Hematopoietic multipotent progenitor cell treated with erythropoietin and hydrocortisone succinate and interleukin-3 and kit ligand, for 8 days (in vitro differentiated cells): ENCODE measurements at regions not wholly inside any gene's neighbourhood (a gene's known extent, or its start where the extent isn't known, plus 50 kb on each side); places are given as distances from the start of the nearest gene placed in this dataset.

Experiments used
- DNase-seq: peaks from one replicate; pipeline ENCODE4 v3.0.0-alpha.2; 2015

DNA sequence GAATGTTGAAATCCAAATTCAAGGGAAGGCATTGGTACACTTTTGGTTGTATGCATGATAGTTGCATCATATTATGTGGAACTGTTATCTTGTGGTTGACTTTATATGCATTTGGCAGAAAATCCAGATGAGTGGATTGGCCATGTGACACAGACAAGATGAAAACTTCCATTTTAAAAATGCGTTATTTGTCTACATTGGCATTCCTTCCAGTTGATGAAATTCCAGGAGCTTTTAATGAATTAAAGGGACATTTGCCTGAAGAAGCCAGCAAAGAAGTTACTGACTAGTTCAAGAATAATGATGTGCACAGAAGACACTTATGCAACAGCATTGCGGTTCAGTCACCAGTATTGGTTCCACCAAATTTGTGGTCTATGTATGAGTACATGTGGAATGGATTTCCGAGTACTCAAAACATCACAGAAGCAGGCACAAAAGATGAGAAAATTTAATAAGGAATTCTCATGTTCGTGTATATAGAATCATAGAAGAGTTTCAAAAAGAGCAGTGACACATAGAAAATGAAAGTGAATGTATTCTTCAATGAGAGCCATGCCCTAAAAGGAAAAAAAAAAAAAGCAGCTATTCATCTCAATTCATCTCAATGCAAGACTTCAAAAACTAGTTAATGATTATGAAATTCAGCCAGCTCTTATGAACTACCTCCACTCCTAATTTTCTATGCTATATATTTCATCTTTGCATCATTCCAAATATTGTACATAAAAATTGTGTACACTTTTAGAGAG, 232.1 kb downstream of the RBM43 start:
- DNase-seq: no peak

- DNase-seq: no peak
These were observed 232.9 kb downstream of the RBM43 start for GRCh38 chr2:151028691-151029176.

- DNase-seq: no peak
These were observed 234.5 kb downstream of the RBM43 start for GRCh38 chr2:151027151-151027550.

DNA sequence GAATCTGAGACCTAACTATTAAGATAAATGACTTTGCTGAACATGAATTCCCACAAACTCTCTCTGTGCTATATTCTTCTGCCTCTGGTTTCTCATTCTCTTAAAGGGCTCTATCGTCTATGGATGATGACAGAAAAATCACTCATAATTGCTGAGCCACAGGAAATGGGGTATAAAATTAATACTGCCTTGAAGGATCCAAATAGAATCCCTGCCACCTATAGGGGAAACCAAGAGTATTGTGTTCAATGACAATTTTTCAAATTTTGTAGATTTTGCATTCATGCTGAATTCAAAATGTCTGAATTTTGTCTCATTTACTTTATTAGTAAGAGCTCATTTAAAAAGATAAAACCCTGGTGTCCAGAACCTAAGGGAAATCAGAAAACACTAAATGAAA, 235.8 kb downstream of the RBM43 start:
- no peak for DNase-seq

DNA sequence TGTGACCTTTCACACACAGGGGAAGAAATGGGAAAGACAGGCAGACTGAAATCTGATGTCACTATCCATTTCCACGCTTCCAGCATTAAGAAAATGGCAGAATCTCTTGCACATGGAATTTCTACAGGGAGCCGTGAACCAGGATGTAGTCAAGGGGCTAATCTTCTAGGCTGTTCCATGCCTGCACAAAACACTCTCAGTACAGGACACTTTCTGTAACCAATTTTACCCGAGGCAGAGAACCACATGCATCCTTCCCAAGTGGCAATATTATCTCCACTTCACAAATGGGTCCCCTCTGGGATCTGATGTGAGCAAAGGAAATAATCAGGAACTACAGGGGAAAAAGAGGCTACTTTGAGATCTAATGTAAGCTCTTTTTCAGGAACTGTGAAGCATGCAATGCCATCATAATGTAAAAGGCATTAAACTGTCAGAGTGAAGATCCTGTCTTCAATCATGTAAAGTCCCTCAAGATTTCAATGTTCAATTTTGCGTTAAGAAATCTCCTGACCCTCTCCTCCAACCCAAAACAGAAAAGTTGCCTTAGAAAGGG, 236.9 kb downstream of the RBM43 start:
- DNase-seq: no peak

DNA sequence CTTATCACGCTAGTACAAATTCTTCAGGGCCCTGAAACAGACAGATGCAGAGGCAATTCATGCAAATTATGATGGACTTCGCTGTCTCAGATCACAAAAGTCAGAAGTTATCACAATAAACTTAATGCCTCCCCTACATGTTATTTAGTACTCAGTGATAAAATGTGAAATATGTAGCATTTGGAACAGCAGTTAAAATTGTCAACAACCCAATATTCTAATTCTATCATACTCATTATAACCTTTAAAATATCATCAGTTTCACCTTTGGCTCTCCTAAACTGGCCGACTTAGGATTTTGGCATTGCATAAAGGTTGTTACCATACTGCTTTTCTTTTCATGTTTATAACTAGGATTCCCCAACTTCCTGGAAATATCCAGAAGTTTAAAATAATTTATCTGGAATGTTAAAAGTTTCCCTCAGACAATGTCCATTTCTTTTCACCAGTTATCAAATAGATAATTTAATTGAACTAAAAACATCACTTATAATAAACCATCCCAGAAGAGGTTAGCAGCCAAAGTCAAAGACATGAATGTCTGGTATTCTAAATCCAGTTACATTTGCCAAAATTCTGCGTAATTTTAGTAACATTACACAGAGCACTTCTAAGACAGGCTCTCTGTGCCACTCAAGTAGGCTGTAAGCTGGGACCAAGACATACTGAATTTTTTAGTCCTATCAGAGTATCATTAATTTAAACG, 239.8 kb downstream of the RBM43 start:
- DNase-seq: no peak

DNA sequence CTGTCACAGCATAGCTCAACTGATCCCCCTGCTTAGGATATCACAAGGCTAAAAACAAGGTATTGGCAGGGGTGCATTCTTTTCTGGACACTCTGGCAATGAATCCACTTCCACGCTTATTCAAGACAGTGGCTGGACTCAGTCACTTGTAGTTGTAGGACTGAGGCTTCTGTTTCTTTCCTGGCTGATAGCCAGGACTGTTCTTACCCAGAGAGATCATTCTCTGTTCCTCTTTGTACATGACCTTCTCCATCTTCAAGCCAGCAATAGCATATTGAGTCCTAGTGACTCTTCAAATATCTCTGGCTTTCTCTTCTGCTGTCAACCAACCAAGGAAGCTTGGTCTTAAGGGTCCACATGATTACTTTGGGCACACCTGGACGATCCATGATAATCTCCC, 241.3 kb downstream of the RBM43 start:
- DNase-seq: no peak

- DNase-seq: no peak
These were observed 252.1 kb downstream of the RBM43 start for GRCh38 chr2:151009437-151010175.

- DNase-seq: no peak
These were observed 254.3 kb downstream of the RBM43 start for GRCh38 chr2:151007365-151007764.

DNA sequence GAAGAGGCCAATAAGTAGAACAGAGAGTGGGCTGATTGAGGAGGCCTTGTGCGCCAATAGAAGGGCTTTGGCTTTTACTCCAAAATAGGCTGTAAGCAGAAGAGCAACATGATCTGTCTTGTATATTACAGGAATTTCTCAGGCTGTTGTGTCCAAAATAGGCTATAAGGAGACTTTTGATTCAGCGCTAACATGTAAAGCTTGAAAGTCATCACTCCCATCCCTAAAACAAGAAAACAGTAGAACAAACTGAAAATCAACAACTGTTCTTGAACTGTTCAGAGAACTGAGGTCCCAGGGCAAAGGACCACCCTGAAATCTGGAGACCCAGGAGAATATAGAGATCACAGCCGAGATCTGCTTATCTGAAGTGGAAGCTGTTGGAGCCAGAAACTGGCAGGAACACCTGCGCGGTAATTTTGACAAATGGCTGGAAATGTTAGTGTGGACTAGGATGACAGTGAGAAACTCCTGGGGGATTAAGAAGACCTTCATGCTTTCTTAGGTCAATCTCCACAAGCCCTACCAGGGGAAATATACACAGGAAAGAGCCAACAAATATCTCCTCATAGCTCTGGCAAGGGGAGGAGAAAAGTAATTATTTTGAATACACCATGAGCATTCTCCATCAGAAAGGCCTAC, 258.6 kb downstream of the RBM43 start:
- no peak for DNase-seq

DNA sequence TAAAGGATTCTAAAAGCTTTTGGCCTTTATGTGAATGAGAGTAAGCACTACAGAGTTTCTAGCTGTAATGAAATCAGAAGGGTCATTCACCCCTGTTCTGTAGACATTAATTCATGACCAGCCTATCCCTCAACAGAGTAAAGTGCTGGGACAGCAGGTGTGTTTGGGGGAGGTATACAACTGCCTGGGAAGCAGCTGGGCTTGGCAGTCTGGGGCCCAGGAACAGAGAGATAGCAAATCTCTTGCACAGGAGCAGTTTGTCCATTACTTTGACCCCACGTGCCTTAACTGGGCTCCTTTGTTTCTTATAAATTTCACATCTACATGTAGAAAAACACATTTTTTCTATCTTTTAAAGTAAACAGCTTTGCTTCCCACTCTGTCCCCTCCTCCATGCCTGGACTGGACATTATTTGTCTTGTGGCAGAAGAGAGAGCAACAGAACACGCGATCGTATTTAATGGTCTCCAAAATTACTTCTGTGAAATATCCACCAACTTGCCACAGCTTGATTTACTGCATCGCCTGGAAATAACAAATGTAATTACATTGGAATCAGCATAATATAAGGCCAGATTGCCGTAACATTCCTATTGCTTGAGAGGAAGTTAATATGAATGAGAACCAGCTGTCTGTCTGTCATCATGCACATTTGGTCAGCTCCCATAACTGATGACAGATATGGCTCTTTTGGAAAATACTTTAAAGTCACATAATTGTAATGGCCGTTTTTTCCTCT, 263.8 kb downstream of the RBM43 start:
- no peak for DNase-seq

DNA sequence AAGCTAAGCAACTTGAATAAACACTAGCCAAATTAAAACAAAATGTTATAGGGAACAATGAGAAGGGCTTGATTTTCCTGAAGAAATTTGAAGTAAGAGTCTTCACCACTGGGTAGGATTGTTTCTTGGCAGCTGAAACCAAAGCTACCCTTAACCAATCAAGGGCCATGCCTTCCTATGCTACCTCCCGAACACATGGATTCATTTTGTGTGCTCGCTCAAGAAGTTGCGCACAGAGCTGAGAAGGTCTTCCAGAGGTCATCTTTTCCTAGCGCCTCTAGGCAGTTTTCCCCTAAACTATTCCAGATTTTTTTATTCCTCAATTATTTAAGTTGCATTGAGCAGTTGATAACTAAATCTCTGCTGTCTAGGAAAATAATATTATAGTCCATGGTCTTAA, 264.6 kb downstream of the RBM43 start:
- DNase-seq: no peak

DNA sequence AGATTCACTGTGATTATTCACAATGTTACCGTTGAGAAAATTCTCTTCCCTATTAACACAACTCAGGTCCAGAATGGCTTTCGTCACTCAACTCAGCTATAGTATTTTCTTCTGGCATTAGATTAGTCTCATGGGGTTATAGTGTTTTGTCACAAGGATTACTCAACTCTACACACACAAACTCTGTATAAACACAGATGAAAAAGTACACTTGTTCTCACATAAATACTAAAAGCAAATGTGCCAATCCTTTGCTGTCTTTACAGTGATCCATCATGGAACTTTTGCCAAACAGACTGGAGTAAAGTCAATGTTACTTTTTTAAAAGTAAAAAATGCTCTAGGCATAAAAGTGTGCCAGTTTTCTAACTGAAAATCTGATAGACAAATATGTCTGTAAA, 267.6 kb downstream of the RBM43 start:
- DNase-seq: no peak

DNA sequence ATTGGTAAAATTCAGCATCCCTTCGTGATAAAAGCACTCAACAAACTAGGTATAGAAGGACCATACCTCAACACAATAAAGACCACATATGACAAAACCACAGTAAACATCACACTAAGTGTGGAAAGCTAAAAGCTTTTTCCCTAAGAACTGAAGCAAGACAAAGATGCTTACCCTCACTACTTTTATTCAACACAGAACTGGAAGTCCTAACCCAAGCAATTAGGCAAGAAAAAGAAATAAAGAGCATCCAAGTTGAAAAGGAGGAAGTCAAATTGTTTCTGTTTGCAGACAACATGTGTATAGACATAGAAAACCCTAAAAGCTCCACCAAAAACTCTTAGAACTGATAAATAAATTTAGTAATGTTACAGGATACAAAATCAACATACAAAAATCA, 271.7 kb downstream of the RBM43 start:
- DNase-seq: no peak

- no peak for DNase-seq
These were observed 275.9 kb downstream of the RBM43 start for GRCh38 chr2:150985741-150986140.

- no peak for DNase-seq
These were observed 278.3 kb downstream of the RBM43 start for GRCh38 chr2:150983314-150983897.

- DNase-seq: no peak
These were observed 279.8 kb downstream of the RBM43 start for GRCh38 chr2:150981826-150982225.

DNA sequence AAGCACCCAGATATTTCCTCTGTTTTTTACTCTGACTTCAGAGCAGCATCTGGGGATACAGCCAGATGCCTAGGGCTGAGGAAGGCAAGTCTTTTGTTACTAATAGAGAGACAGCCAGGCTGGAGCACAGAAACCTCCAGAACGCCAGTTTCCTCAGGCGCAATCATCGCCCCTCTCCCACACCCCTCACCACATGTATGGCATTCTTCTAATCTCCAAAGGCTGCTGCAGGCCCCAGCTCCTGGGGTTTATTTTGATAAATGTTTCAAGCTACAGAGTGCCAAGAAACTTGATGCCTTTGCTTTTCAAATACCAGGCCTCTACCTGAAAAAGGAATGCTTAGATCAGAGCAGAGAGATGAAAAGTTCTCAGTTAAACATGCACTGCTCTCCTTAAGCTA, 283.6 kb downstream of the RBM43 start:
- no peak for DNase-seq

DNA sequence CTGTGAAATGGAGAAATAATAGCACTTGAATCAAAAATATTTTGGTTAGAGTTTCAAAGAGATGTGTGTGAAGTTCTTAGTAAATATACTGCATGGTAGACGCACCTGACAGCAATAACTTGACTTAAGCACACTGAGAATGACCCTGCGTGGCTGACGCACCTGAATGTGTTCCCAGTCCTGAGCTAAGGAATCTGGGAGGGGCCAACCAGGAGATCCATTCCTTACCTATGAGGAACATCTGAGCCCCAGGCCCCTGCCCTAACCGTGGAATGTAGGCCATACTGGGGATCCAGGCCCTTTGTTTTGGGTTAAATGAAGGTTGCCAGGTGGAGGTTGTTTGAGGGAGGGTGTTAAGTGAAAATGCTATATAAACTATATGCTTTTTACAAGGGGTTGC, 284.4 kb downstream of the RBM43 start:
- DNase-seq: no peak

- no peak for DNase-seq
These were observed 285.1 kb downstream of the RBM43 start for GRCh38 chr2:150976604-150977003.

- DNase-seq: no peak
These were observed 286.8 kb downstream of the RBM43 start for GRCh38 chr2:150974864-150975263.

- DNase-seq: no peak
These were observed 287.4 kb downstream of the RBM43 start for GRCh38 chr2:150974234-150974633.
